ENCODE measurements at regions not wholly inside any gene's neighbourhood (a gene's known extent, or its start where the extent isn't known, plus 50 kb on each side); places are given as distances from the start of the nearest gene placed in this dataset.

DNA sequence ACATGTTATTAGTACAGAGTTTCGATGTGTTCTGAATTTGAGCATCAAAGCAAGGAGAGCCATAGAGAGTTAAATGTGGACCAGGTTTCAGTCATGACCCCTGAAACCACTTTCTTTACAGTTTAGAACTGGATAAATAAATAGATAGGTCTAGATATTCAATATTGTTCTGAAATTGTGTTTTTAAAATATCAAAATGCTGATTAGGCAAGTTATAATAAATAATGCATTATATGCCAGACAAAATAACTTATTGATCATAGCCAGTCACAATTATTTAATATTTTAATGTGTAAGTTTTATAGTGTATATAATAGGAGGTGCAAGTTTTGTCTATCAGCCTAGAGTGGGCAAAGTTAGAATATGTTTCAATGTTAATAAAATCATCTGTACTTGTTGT, 569.5 kb downstream of the METTL15 start:
- no peak for TF ChIP-seq POLR2A (IDR thresholded peaks at IDR 0.05)
- no peak for TF ChIP-seq CTCF (IDR thresholded peaks at IDR 0.05)

Data from thyroid gland (tissue), 4 donors.